ENCODE measurements at regions not wholly inside any gene's neighbourhood (a gene's known extent, or its start where the extent isn't known, plus 50 kb on each side); places are given as distances from the start of the nearest gene placed in this dataset.

GRCh38 chr12:87305481-87305880 lies 723.7 kb downstream of the C12orf50 start:
- Histone ChIP-seq H3K9me3 (ENCODE audit: control insufficient read depth, low read length) (no peaks in the 10 kb centered on the region), H3K79me2 (no peaks in the 10 kb centered on the region), H3K27me3 (ENCODE audit: control insufficient read depth, insufficient read depth, low read length) (no peaks in the 10 kb centered on the region), H3K4me3 (ENCODE audit: low read depth, low read length) (no peak overlapping the region), H3K9ac (no peak overlapping the region), H2AFZ (no peak overlapping the region), H3K36me3 (ENCODE audit: control insufficient read depth, insufficient read depth, low read length) (no peaks in the 10 kb centered on the region), H3K4me1 (no peaks in the 10 kb centered on the region), H3K4me2 (ENCODE audit: low read length) (no peak overlapping the region), H3K27ac (no peak overlapping the region)
- TF ChIP-seq CTCF (IDR thresholded peaks at IDR 0.05) = no peak

DNA sequence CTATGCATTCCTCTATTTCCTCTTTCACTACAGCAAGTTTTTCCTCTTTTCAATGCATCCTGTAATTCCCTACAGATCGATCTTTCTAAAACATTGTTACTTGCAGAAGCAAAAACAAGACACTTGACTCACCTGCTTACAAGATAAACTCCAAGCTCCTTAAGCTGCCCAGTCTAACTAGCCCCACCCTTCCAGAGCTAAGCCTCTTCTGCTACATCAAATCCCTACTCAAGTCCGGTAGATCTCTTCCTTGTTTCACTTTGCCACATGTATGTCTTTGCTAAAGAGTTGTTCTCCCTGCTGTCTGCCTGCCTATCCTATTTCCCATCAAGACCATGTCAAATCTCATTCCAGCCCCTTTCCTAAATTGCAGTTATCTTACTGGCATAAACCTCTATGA lies 724.8 kb downstream of the C12orf50 start:
- no peak overlapping the region for H2AFZ ChIP-seq
- H3K27me3 ChIP-seq (ENCODE audit: control insufficient read depth, insufficient read depth, low read length) = no peaks in the 10 kb centered on the region
- H3K4me1 ChIP-seq = no peaks in the 10 kb centered on the region
- H3K9me3 ChIP-seq (ENCODE audit: control insufficient read depth, low read length) = no peaks in the 10 kb centered on the region
- TF ChIP-seq CTCF (IDR thresholded peaks at IDR 0.05) = no peak
- no peak overlapping the region for H3K4me3 ChIP-seq (ENCODE audit: low read depth, low read length)
- no peak overlapping the region for H3K27ac ChIP-seq
- H3K36me3 ChIP-seq (ENCODE audit: control insufficient read depth, insufficient read depth, low read length) = no peaks in the 10 kb centered on the region
- no peaks in the 10 kb centered on the region for H3K79me2 ChIP-seq
- H3K9ac ChIP-seq = no peak overlapping the region
- no peak overlapping the region for H3K4me2 ChIP-seq (ENCODE audit: low read length)

DNA sequence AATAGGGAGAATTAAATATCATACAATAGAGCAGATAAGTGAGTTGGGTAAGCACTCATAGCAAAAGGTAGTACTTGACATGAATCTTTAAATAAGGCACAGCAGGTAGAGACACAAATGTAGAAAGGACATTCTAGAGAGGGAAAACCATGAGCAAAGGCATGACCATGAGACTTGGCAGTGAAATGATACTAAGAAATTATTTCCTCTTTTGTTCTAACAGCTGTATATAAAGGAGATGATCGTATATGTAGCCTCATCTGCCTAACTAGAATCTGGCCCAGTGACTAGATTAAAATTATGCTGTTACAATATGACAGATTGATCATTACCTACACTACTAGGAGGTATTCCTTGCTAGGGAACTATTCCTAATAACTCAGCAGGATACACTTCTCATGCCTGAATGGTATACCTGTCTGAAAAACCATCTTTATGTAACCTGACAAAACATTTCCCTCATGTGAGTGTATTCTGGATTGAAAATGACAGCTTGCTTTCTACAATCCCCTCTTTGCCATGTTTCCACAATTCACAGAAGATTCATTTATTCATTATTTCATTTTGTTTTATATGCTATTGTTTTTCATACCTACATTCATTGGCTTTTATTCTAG lies 725.7 kb downstream of the C12orf50 start:
- Histone ChIP-seq H2AFZ (no peak overlapping the region), H3K4me3 (ENCODE audit: low read depth, low read length) (no peak overlapping the region), H3K9ac (no peak overlapping the region), H3K4me1 (no peaks in the 10 kb centered on the region), H3K27me3 (ENCODE audit: control insufficient read depth, insufficient read depth, low read length) (no peaks in the 10 kb centered on the region), H3K4me2 (ENCODE audit: low read length) (no peak overlapping the region), H3K79me2 (no peaks in the 10 kb centered on the region), H3K9me3 (ENCODE audit: control insufficient read depth, low read length) (no peaks in the 10 kb centered on the region), H3K36me3 (ENCODE audit: control insufficient read depth, insufficient read depth, low read length) (no peaks in the 10 kb centered on the region), H3K27ac (no peak overlapping the region)
- TF ChIP-seq CTCF (IDR thresholded peaks at IDR 0.05) = no peak

GRCh38 chr12:87302126-87302745 lies 727.0 kb downstream of the C12orf50 start:
- TF ChIP-seq CTCF (IDR thresholded peaks at IDR 0.05) = no peak
- Histone ChIP-seq H3K27me3 (ENCODE audit: control insufficient read depth, insufficient read depth, low read length) (no peaks in the 10 kb centered on the region), H3K4me2 (ENCODE audit: low read length) (no peak overlapping the region), H3K9me3 (ENCODE audit: control insufficient read depth, low read length) (no peaks in the 10 kb centered on the region), H3K9ac (no peak overlapping the region), H3K27ac (no peak overlapping the region), H3K36me3 (ENCODE audit: control insufficient read depth, insufficient read depth, low read length) (no peaks in the 10 kb centered on the region), H2AFZ (no peak overlapping the region), H3K4me1 (no peaks in the 10 kb centered on the region), H3K4me3 (ENCODE audit: low read depth, low read length) (no peak overlapping the region), H3K79me2 (no peaks in the 10 kb centered on the region)

- Histone ChIP-seq H3K9ac (no peak overlapping the region), H2AFZ (no peak overlapping the region), H3K36me3 (ENCODE audit: control insufficient read depth, insufficient read depth, low read length) (no peaks in the 10 kb centered on the region), H3K27me3 (ENCODE audit: control insufficient read depth, insufficient read depth, low read length) (no peaks in the 10 kb centered on the region), H3K4me1 (no peaks in the 10 kb centered on the region), H3K4me2 (ENCODE audit: low read length) (no peak overlapping the region), H3K27ac (no peak overlapping the region), H3K79me2 (no peaks in the 10 kb centered on the region), H3K4me3 (ENCODE audit: low read depth, low read length) (no peak overlapping the region), H3K9me3 (ENCODE audit: control insufficient read depth, low read length) (no peaks in the 10 kb centered on the region)
- TF ChIP-seq CTCF (IDR thresholded peaks at IDR 0.05) = no peak
Measured at GRCh38 chr12:87290505-87290904, 738.7 kb downstream of the C12orf50 start.

Data from parathyroid adenoma (tissue), 2 donors.